ENCODE measurements at regions not wholly inside any gene's neighbourhood (a gene's known extent, or its start where the extent isn't known, plus 50 kb on each side); places are given as distances from the start of the nearest gene placed in this dataset.
A peak's percentile ranks its signal among the peaks of the same experiment; 100 is the strongest.

DNA sequence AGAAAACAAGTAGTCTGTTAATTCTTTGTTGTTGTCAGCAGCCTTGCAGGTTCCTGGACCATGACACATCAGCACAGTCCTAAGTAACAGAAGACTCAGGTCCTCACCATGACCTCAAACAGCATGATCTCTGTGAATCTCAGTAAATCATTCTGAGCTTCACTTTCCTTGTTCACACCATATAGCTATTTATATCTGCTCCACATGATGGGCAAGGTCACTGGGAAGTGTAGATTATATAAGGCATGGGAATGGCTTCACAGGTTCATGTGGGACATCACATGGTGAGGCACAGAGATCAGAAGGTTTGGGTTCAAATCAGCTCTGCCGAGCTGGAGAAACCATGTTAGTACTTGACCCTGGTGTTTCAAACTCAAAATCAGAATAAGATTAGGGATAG lies 245.4 kb upstream of the SPTLC3 start:
- DNase-seq: no peak

GRCh38 chr20:12764053-12764452 lies 244.7 kb upstream of the SPTLC3 start:
- DNase-seq: no peak

GRCh38 chr20:12764851-12765250 lies 243.9 kb upstream of the SPTLC3 start:
- DNase-seq: no peak

DNA sequence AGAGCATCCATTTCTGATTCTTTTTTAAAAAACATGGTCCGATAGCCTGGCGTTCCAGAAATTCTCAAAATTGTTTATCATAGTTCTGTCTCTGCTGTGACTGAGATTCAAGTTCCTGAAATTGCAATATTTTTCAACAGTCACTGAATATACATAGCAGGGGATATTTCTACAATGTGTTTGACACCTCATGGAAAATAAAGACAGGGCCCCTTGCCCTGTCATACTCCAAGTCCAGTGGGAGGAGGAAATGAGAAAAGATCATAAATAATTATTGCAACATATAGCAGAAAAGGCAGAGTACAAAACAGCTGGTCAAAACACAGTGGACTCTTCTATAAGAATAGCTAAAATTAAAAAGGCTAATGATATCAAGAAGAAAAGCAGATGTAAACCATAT lies 234.8 kb upstream of the SPTLC3 start:
- no peak for DNase-seq

- no peak for DNase-seq
Observed at GRCh38 chr20:12775041-12775440, 233.7 kb upstream of the SPTLC3 start.

DNA sequence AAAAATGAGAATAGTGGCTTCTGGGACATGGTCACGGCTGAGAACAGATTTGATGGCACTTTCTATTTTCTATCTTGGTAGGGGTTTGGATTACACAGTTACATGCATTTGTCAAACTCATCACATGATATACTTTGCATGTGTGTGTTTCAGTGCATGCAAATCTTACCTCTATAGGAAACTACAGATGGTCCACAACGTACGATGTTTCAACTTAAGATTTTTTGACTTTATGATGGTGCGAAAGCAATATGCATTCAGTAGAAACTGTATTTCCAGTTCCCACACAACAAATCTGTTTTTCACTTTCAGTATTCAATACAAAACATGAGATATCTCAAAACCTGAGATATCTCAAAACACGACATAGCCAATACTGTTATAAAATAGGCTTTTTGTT lies 231.8 kb upstream of the SPTLC3 start:
- DNase-seq: no peak

DNA sequence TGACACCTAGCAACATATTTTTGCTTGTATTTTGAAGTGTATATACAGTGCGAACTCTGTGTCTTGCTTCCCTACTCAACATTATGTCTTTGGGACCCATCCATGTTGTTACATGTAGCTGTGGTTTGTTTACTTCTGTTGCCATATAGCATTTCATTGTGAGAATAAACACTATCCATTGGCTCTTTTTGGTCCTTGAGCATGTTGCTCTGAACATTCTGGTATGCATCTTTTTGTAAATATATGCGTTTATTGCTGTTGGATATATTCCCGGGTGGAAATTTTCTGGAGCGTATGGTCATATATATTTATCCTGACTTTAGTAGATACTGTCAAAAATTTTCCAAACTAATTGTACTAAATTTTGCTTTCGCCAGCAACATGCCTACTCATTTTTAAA lies 222.5 kb upstream of the SPTLC3 start:
- no peak for DNase-seq

GRCh38 chr20:12788632-12789299 lies 220.0 kb upstream of the SPTLC3 start:
- DNase-seq: no peak

DNA sequence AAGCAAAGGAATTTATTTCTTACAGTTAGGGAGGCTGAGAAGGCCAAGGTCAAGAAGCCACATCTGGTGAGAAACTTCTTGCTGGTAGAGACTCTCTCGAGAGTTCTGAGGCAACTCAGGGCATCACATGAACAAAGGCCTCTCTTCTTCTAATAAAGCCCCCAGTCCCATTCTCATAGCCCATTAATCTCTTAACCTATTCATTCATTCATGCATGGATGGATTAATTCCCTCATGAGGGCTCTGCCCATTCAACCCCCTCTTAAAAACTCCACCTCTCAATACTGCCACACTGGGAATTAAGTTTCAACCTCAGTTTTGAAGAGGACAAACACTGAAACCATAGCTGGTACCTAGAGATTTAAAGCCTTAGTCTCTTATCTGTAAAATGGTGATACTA lies 217.9 kb upstream of the SPTLC3 start:
- DNase-seq: no peak

- no peak for DNase-seq
Observed at GRCh38 chr20:12798286-12798685, 210.5 kb upstream of the SPTLC3 start.

DNA sequence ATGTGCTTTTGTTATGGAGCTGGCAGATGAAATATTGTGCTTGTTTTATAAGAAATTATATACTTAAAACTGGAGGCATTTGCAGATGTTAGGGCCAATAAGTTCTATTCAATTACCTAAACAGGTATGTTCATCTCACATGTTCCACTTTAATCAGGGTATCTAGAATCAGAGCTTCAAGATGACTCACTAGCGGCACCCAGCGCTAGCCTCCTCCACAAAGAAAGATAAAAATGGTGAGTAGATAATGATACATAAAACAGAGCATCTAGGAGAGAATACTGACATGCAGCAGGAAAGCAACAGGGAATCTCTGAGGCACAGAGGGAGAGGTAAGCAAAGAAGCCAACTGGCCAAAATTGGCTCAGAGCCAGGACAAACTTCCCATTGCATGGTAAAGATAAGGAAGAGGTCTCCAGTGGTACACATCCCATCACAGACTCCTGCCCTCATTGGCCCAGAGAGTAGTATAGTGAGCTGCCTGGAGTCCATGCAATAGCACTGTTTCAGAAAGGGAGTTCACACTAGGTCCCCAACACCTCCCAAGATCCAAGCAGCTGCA lies 200.7 kb upstream of the SPTLC3 start:
- DNase-seq: no peak

DNA sequence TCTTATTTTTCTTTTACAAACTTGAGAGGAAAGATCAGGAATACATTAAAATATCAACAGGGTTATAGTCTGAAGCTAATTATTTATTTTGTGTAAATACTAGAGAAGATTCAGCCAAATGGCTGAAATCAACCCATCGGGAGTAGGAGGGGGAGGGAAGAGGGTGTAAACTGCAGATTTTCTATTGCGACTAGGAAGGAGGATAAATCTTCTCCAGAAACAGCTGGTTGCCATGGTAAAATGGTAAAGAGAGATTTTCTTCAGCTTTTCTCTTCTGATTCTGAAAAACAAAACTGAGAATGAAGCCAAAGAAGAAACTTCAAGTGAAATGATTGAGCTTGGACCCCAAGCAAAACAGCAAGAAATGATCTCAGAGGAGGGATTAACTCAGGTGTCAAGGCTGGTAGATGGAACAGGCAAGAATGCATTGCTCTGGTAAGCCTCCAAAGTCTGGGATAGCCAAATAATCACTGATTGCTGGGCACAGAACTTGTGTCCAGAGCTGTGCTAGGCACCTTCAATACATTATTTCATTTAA lies 193.5 kb upstream of the SPTLC3 start:
- DNase-seq: no peak

DNA sequence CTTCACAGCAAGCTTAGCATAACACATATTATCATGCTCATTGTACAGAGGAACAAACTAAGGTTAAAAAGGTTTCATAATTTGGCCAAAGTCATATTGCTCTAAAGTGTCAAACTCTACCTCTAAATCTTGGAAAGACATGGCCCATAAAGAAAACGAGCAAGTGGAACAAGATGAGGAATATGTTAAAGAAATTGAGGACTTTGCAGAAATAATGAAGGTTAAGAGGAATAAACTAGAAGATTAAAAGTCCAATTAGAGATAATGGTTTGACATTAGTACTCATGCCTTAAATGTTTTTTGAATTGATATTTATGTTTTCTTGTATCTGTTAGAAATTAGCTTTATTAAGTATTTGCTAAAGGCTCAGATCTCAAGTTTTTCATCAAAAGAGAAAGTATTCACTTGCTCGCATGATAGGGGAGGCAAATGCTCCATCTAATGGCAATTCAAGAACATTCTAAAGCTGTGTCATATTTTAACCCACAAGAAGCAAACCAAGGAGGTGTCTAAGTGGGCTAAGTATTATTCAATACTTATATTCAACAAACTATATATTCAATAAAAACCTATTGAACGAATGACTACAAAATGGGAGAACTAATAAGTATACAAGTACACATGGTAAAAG lies 192.9 kb upstream of the SPTLC3 start:
- no peak for DNase-seq

GRCh38 chr20:12821249-12821648 lies 187.5 kb upstream of the SPTLC3 start:
- DNase-seq: no peak

DNA sequence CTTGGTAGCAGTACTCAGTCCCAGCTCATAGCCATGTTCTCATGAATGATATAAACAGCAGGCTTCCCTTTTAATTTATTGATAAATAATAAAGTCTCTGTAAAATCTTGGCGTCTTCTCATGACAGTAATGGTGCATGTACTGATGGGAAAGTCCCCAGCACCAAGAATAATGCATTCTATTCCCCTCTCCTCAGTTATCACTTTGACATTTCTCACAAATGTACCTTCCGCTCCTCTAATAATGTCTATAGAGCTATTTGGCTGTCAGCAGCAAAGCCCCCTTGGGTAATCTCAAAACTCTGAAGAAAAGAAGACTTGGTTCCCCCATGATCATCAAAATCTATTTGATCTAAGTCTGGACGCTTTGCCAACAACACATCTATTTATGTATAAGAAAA lies 185.0 kb upstream of the SPTLC3 start:
- DNase-seq: no peak

GRCh38 chr20:12824328-12825225 lies 184.2 kb upstream of the SPTLC3 start:
- no peak for DNase-seq

- no peak for DNase-seq
Observed at GRCh38 chr20:12825226-12825595, 183.6 kb upstream of the SPTLC3 start.

DNA sequence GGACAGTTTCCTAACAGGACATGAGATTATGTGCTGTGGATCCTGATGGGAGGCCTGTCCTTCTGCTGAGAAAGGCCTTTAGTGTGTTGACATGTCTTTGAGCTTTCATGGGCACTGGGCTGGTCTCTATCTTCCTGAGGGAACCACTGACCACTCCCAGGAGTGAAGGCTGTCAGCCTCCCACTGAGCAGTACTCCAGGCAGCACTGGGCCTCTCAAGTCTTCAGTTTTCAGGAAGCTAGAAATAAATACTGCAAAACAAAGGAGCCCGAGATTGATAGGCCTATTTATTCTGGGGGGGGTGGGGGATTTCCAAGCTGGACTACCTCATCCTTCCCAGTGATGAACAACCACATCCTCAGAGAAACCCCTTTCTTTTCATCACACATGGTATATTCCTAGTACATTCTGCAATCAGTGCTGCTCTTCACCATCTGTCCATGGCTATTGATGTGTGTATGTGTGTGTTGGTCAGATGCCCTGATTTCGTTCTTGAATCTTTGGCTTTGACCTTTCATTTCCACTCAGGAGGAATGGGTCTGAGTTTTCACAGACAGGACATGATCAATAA lies 180.9 kb upstream of the SPTLC3 start:
- no peak for DNase-seq

GRCh38 chr20:12829170-12829569 lies 179.6 kb upstream of the SPTLC3 start:
- no peak for DNase-seq

DNA sequence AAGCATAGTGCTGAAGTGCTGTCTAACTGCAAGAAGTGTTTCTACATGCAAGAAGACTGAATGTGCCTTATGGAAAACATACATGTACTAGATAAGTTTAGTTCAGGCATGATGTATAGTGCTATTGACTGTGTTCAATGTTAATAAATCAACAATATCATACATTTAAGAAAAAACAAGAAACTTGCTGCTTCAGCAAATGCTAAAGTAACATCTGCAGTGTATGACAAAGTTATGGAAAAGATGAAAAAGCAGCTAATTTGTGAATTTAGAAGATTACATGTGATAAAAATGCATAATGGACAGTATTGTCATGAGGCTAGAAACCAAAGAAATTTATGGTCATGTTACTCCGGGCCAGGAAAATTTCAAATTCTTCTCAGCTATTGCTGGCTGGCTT lies 174.9 kb upstream of the SPTLC3 start:
- no peak for DNase-seq

DNA sequence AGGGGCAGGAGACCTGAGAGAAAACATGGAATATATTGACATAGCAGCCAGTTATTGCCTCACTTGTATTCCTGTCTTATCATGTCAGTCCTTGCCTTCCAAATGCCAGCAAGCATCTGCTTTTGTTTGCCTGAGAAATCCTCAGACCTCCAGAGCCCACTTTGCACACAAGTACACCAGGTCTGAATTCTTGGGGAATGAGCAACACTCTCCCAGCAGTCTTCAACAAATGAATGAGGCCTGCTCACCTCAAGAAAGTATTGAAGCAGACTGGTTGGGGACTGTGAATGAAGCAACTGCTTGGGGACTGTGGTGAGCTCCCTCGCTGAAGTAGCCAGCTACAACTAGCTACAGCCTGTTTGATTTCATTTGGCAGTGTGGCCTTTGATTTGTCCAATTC lies 172.8 kb upstream of the SPTLC3 start:
- DNase-seq: no peak

GRCh38 chr20:12837646-12838045 lies 171.1 kb upstream of the SPTLC3 start:
- DNase-seq: no peak

DNA sequence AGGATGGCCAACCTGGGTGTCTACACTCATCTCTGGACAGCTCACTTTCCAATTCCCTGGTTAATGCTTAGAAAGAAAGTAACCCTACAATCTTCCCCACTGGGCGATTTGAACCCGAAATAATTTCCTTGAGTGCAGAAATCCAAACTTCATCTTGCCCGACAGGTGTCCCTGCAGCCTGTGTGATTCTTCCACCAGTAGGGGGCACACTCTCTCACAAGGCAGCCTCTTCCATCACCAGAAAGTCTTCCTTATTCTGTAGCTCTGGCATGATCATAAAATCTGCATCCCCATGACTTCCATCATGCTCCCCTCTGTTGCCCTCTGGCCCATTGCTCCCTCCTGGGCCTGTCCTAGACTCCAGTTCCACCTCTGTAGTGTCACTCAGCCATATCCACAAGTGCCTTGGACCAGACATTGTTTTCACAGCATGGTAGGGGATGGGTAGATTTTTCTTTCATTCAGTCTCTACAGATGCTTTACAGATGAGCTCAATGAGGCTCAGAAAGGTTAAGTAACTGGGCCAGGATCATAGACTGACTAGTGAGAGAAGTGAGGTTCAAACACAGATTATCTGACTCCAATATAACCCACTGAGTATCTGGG lies 170.4 kb upstream of the SPTLC3 start:
- DNase-seq: peak; percentile 9

Data from hematopoietic multipotent progenitor cell treated with erythropoietin and hydrocortisone succinate and interleukin-3 and kit ligand, for 8 days (in vitro differentiated cells).